WERI-Rb-1 (cell line): ENCODE measurements at regions not wholly inside any gene's neighbourhood (a gene's known extent, or its start where the extent isn't known, plus 50 kb on each side); places are given as distances from the start of the nearest gene placed in this dataset.

Experiments
- DNase-seq: peaks from one replicate; pipeline ENCODE4 v3.0.0-alpha.2; 2020
- H3K27ac ChIP-seq: fragments of 250-450 bp; sonication (Bioruptor Pico); 2 replicates; pipeline ENCODE4 v1.5.1; 2020; ENCODE audit warnings: mild to moderate bottlenecking, moderate library complexity
- H3K27me3 ChIP-seq: fragments of 250-450 bp; sonication (Bioruptor Pico); 2 replicates; pipeline ENCODE4 v1.5.1; 2021; ENCODE audit warnings: mild to moderate bottlenecking, low read depth, moderate library complexity; ENCODE audit not compliant: insufficient read depth, severe bottlenecking
- H3K36me3 ChIP-seq: fragments of 250-450 bp; sonication (Bioruptor Pico); 2 replicates; pipeline ENCODE4 v1.5.1; 2020; ENCODE audit warnings: mild to moderate bottlenecking, moderate library complexity
- H3K4me3 ChIP-seq: 2 replicates; pipeline ENCODE4 v1.5.1; 2011; ENCODE audit warnings: low read depth, mild to moderate bottlenecking, control low read depth, low read length
- H3K9me3 ChIP-seq: fragments of 250-450 bp; sonication (Bioruptor Pico); 2 replicates; pipeline ENCODE4 v1.5.1; 2021; ENCODE audit warnings: mild to moderate bottlenecking, moderate library complexity; ENCODE audit not compliant: severe bottlenecking
- TF ChIP-seq, protein P1 (sequence below): IDR thresholded peaks from 2 replicates; pipeline ENCODE4 v1.5.1; 2011; ENCODE audit warnings: low read depth, mild to moderate bottlenecking, control low read depth, inconsistent platforms, low read length

DNA sequence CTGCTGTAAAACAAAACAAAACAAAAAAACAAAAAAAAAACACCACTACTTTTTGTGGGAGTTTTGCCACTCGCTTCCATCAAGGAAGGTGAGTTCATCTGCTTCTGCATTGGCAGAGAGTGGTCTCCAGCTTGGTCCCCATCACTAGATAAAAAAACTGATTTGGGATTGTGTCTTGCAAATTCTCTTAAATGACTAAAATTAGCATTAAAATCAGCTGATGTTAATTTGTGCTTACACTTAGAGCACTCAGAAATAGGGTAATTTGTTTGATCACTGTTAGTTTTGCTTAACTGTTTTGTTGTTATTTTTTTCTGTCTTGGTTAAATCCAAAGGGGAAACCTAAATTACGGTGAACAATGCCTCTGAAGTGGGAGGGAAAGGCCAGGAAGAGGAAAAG lies 1048.0 kb downstream of the LRFN5 start:
- Histone ChIP-seq H3K27ac (no peak overlapping the region), H3K36me3 (no peaks in the 10 kb centered on the region), H3K27me3 (peaks cover 43% of the 10 kb centered on the region), H3K9me3 (no peaks in the 10 kb centered on the region), H3K4me3 (no peak overlapping the region)
- no peak for DNase-seq
- TF ChIP-seq, protein P1, sequence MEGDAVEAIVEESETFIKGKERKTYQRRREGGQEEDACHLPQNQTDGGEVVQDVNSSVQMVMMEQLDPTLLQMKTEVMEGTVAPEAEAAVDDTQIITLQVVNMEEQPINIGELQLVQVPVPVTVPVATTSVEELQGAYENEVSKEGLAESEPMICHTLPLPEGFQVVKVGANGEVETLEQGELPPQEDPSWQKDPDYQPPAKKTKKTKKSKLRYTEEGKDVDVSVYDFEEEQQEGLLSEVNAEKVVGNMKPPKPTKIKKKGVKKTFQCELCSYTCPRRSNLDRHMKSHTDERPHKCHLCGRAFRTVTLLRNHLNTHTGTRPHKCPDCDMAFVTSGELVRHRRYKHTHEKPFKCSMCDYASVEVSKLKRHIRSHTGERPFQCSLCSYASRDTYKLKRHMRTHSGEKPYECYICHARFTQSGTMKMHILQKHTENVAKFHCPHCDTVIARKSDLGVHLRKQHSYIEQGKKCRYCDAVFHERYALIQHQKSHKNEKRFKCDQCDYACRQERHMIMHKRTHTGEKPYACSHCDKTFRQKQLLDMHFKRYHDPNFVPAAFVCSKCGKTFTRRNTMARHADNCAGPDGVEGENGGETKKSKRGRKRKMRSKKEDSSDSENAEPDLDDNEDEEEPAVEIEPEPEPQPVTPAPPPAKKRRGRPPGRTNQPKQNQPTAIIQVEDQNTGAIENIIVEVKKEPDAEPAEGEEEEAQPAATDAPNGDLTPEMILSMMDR = no peak

DNA sequence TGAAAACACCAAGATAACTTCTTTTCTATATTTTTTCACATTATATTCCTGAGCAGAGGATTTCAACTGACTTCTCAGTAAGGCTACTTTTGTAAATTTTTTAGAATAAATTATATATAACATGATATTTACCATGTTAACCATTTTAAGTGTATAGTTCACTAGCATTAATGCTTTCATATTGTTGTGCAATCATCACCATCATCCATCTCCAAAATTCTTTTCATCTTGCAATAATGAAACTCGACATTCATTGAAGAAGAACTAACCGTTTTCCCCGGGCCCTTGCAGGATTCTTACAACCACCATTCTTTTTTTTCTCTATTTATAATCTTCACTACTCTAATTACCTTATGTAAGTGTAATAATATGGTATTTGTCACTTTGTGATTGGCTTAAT lies 1036.1 kb downstream of the LRFN5 start:
- DNase-seq = no peak
- no peaks in the 10 kb centered on the region for H3K9me3 ChIP-seq
- no peak overlapping the region for H3K4me3 ChIP-seq
- H3K36me3 ChIP-seq = no peaks in the 10 kb centered on the region
- TF ChIP-seq, protein P1 = no peak
- H3K27ac ChIP-seq = no peak overlapping the region
- peaks cover 11% of the 10 kb centered on the region for H3K27me3 ChIP-seq

DNA sequence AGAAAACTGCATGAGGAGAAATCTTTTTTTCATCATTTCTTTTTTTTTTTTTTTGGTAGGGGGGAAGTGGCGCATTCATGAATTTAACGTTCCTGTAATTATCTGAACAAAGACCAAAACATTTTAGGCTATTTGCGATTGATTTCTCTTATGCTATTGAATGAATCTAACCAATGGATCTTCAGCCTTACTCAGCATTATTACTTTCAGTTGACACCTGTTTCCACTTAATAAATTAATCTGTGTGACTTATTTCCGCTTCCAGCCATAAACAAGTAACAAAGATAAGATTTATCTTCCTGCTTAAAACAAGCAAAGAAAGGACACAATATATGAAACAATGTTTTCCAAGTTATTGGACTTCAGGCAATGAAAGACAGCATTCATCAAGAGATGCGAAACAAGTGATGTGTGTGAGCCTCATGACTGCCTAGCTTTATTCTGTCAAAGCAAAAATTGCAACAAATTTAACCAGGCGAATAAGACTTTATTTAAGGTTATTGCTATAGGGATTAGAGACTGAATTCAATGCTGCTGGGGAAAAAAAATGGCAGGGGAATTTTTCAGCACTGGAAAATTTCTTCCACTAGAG lies 1026.9 kb downstream of the LRFN5 start:
- Histone ChIP-seq H3K27ac (no peak overlapping the region), H3K9me3 (no peaks in the 10 kb centered on the region), H3K4me3 (no peak overlapping the region), H3K36me3 (no peaks in the 10 kb centered on the region), H3K27me3 (peaks cover 23% of the 10 kb centered on the region)
- DNase-seq = no peak
- TF ChIP-seq, protein P1 = no peak

DNA sequence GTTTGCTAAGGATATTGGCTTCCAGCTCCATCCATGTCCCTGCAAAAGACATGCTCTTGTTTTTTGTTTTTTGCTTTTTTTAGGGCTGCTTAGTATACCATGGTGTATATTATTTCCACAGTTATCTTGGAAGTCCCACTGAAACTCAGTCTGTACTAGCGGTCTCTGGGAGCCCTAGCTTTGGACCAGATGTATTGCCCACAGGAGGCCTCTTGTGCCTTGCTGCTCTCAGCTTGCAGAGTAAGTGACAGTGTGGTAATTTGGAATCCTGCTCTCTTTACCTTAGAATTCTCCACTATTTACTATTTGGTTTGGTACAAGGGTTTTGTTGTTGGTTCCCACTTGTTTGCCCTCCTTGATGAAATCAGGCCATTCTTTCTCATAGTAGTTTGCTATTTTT lies 1022.9 kb downstream of the LRFN5 start:
- no peak overlapping the region for H3K27ac ChIP-seq
- H3K27me3 ChIP-seq = peaks cover 13% of the 10 kb centered on the region
- no peak for DNase-seq
- no peaks in the 10 kb centered on the region for H3K36me3 ChIP-seq
- TF ChIP-seq, protein P1 = no peak
- H3K9me3 ChIP-seq = no peaks in the 10 kb centered on the region
- H3K4me3 ChIP-seq = no peak overlapping the region

DNA sequence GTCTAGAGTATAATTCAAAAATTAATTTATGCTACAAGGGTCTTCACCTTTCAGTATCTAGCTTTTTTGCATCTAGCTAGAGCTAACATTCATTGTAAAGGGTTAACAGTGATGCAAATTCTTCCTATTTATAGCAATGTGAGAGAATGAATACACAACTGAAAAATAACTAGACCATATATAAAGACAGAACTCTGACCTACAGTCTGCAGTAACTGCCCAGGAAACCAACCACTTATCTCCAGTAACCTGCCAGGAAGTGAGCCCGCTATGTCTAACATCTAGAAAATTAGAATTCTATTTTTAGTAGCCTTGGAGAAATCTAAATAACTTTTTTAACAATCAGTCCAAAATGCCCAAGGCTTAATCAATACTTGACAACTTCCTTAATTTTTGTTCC lies 1021.9 kb downstream of the LRFN5 start:
- H3K4me3 ChIP-seq = no peak overlapping the region
- no peak overlapping the region for H3K27ac ChIP-seq
- TF ChIP-seq, protein P1 = no peak
- no peaks in the 10 kb centered on the region for H3K9me3 ChIP-seq
- no peak for DNase-seq
- H3K27me3 ChIP-seq = peaks cover 16% of the 10 kb centered on the region
- H3K36me3 ChIP-seq = no peaks in the 10 kb centered on the region

- TF ChIP-seq, protein P1 = no peak
- DNase-seq = no peak
- H3K4me3 ChIP-seq = no peak overlapping the region
- no peak overlapping the region for H3K27ac ChIP-seq
- H3K27me3 ChIP-seq = peaks cover 28% of the 10 kb centered on the region
- no peaks in the 10 kb centered on the region for H3K9me3 ChIP-seq
- no peaks in the 10 kb centered on the region for H3K36me3 ChIP-seq
Measured at GRCh38 chr14:42626986-42627385, 1020.3 kb downstream of the LRFN5 start.
